Tongue (tissue), 2 donors: ENCODE measurements at regions not wholly inside any gene's neighbourhood (a gene's known extent, or its start where the extent isn't known, plus 50 kb on each side); places are given as distances from the start of the nearest gene placed in this dataset. TPM values are rescaled to one million over a fixed set of nuclear protein-coding genes. Genes with fewer than 3 reads are reported as not detected.

Source experiments
- DNase-seq: peaks from one replicate; pipeline ENCODE4 v3.0.0-alpha.2; 2015
- small RNA-seq: library from RNA; depleted of rRNA; stranded (forward); fragments of <200 nt; gene quantifications from one replicate; pipeline ENCODE3, GENCODE V24; 2014; ENCODE audit warnings: low replicate concordance

DNA sequence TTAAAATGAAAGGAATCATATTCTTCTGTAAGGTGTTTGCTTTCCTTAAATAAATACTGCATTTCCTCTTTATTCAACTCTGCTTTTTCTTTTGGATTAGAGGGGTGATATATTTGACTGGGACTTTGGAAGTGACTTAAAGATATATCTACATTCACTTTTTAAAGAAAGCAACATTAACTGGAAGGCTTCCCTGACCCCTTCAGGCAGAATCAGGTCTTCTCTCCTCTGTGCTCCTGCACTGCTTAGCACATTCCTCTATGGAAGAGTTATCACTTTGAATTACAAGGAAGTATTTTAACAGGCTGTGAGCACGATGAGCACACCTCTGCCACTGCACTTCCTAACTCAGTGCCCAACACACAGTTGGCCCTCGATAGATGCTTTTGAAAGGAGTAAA is 59.2 kb upstream of the POU3F2 start:
- no peak for DNase-seq

DNA sequence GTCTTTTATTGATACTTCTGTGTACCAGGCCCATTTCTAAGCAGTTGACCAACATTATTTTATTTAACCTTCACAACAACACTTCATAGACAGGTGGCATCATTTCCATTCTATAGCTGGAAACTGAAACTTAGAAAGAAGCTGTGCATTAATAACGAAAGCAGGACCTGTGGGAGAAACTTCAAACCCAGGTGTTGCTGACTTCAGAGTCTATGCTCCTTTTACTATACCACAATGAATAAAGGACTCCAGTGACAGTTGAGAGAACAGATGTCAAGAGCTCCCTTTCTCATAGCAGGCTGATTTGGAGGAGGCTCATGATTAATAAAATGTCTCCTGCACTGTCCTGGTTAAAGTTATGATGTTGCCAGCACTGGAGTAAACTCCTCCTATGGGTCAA is 56.6 kb upstream of the POU3F2 start:
- DNase-seq: no peak

DNA sequence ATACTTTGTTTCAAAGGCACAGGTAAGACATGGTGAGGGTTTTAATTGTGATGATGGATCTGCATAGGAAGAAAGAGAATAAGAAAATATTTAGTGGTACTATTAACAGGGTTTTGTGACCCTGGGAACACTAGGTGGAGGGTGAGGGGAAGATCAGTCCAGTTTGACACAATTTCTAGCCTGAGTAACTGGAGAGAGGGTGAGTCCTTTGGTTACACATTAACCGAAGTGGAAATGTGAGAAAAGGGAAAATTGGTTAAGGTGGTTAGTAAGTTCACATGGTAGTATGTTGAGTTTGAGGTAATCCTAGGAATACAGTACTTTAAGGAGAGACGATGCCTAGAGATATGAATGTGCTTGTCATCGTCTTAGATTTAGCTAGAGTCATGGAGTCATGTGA is 54.8 kb upstream of the POU3F2 start:
- no peak for DNase-seq

DNA sequence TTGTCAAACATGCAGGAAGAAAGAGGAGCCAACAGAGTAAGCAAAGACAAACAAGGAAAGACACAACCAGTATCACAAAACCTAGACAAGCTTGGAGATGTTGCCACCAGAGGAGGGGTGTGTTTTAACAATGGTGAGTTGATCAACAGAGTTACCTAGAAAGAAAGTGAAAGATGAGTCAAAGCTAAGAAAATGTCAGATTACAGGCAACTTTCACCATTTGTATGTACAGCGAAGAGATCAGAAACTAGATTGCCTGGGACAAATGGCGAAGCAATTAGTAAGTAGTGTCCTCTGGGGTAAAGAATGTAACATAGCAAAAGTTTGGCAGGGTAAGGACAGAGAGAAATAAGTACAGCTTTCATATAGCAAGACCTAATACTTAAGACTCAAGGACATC is 51.6 kb upstream of the POU3F2 start:
- no peak for DNase-seq

DNA sequence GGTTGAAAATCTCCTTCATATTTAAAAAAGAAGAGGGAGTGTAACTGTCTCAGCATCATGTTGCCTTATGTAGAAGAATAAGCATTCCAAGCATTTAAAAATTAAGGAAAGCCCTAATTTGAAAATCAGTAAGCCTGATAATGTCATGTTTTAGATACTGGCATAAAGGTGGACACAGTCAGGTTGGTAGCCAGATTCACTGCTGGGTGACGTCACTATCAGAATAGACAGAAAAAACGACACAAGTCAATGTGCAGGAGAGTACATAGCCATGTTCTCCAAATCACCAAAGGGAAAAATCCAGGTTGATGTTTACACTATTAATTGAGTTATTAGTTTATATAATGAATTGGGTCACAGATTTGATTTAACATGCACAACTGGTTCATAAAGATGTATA is 50.8 kb upstream of the POU3F2 start:
- DNase-seq: no peak

Small RNA genes lying in the stretch of these regions (small RNA-seq; reads per million reads assigned to genes)
- gene AL589826.1 (not detected), gene MIR2113 (not detected)
